K562 (cell line): ENCODE measurements at regions not wholly inside any gene's neighbourhood (a gene's known extent, or its start where the extent isn't known, plus 50 kb on each side); places are given as distances from the start of the nearest gene placed in this dataset.

Experiments used
- ATAC-seq: fragments of 200-7000 bp; cut with Tn5 transposase; 3 replicates; pipeline ENCODE4 v1.9.1; 2020; ENCODE audit warnings: moderate library complexity
- BruUV-seq: library from RNA; stranded (reverse); fragments of 400-500 nt; replicated peaks from 2 replicates; lab custom pipeline; 2021; lab: Mats Ljungman, UMichigan
- CTCF ChIA-PET: fragments of 300-600 bp; formaldehyde crosslinking; extraction: SDS; loops from one replicate; lab custom pipeline; 2021; ENCODE audit warnings: low intra/inter-chr PET ratio; lab: Yijun Ruan, JAX
- POLR2A ChIA-PET: fragments of 300-600, 350-650 bp; sonication (Branson Sonifier 250); formaldehyde crosslinking; extraction: SDS; loops from one replicate; lab custom pipeline; 2021; ENCODE audit warnings: antibody characterized with exemption, inconsistent platforms; lab: Yijun Ruan, JAX
- DNase-seq, 4 experiments: peaks; one replicate each; pipeline versions ENCODE4 v3.0.0 to v3.0.0-alpha.2; 2011 to 2018; ENCODE audit warnings: low spot score in 3 of 4, mixed read lengths in 3 of 4; ENCODE audit errors: extremely low read depth in 1 of 4
- FAIRE-seq: peaks from 2 replicates; lab custom pipeline; 2011; peaks lifted over from hg19 to GRCh38; lab: Jason Lieb, UNC
- H2AFZ ChIP-seq: 2 replicates; pipeline ENCODE4 v1.6.0; 2011; ENCODE audit warnings: low read depth, low read length, control low read depth, inconsistent platforms
- H3K27ac ChIP-seq: fragments of 200-600 bp; 3 replicates; pipeline ENCODE4 v1.8.0; 2011; ENCODE audit warnings: low read depth, mild to moderate bottlenecking, control low read depth, inconsistent platforms, low read length, moderate library complexity, mixed read lengths; ENCODE audit errors: extremely low read depth
- H3K27me3 ChIP-seq, 2 experiments: fragments of 300-600 bp in 1 of 2; 2 replicates in 1 of 2; 3 replicates in 1 of 2; pipeline versions ENCODE4 v1.6.0 to v1.8.0; 2011; ENCODE audit warnings: inconsistent platforms in 2 of 2, low read length in 2 of 2, mild to moderate bottlenecking in 1 of 2, mixed read lengths in 1 of 2, moderate library complexity in 1 of 2; ENCODE audit not compliant: control insufficient read depth in 2 of 2, insufficient read depth in 2 of 2
- H3K36me3 ChIP-seq: fragments of 300-600 bp; 3 replicates; pipeline ENCODE4 v1.8.0; 2011; ENCODE audit warnings: mild to moderate bottlenecking, low read length, inconsistent platforms; ENCODE audit not compliant: control insufficient read depth, insufficient read depth
- H3K4me1 ChIP-seq, 2 experiments: fragments of 200-600 bp in 1 of 2; replicated peaks in 1 of 2; 2 replicates in 1 of 2; 3 replicates in 1 of 2; pipeline versions ENCODE4 v1.5.1 to v1.8.0; 2011; ENCODE audit warnings: inconsistent platforms in 2 of 2, low read length in 2 of 2, mild to moderate bottlenecking in 1 of 2, mixed read lengths in 1 of 2, moderate library complexity in 1 of 2; ENCODE audit not compliant: control insufficient read depth in 2 of 2, insufficient read depth in 2 of 2
- H3K4me2 ChIP-seq: 2 replicates; pipeline ENCODE4 v1.6.1; 2011; ENCODE audit warnings: low read length, control low read depth, inconsistent platforms, mixed read lengths; ENCODE audit not compliant: insufficient read depth
- H3K4me3 ChIP-seq: fragments of 200-600 bp; sonication (generic), shearing (Covaris generic); 2 replicates; pipeline ENCODE4 v1.5.1; 2016; ENCODE audit warnings: control low read depth, inconsistent platforms
- H3K79me2 ChIP-seq: fragments of 200-600 bp; 3 replicates; pipeline ENCODE4 v1.8.0; 2011; ENCODE audit warnings: low read length, inconsistent platforms; ENCODE audit not compliant: control insufficient read depth, insufficient read depth
- H3K9ac ChIP-seq, 2 experiments: 2 replicates each; pipeline versions ENCODE4 v1.6.0 to v1.6.1; 2011; ENCODE audit warnings: low read depth in 2 of 2, low read length in 2 of 2, control low read depth in 1 of 2, inconsistent platforms in 1 of 2, mild to moderate bottlenecking in 1 of 2, mixed read lengths in 1 of 2; ENCODE audit not compliant: insufficient read depth in 1 of 2
- H3K9me1 ChIP-seq: one replicate; pipeline ENCODE4 v1.6.0; 2011; ENCODE audit warnings: inconsistent platforms, mild to moderate bottlenecking, low read length, moderate library complexity; ENCODE audit not compliant: control insufficient read depth, insufficient read depth
- H3K9me3 ChIP-seq: replicated peaks from 2 replicates; pipeline ENCODE4 v1.5.1; 2011; ENCODE audit warnings: low read depth, low read length, inconsistent platforms; ENCODE audit not compliant: control insufficient read depth, insufficient read depth
- H4K20me1 ChIP-seq: replicated peaks from 2 replicates; pipeline ENCODE4 v1.6.1; 2011; ENCODE audit warnings: low read length, inconsistent platforms, mixed read lengths; ENCODE audit not compliant: control insufficient read depth, insufficient read depth
- ARID3B ChIP-seq: fragments of 250-450 bp; sonication (Bioruptor Pico); IDR thresholded peaks from 2 replicates; pipeline ENCODE4 v1.4.0; 2020; ENCODE audit warnings: borderline replicate concordance
- CBX3 ChIP-seq, 2 experiments: IDR thresholded peaks; 1 replicate in 1 of 2; 2 replicates in 1 of 2; pipeline ENCODE4 v1.6.1; 2012; ENCODE audit warnings: inconsistent platforms in 2 of 2, low read length in 2 of 2, borderline replicate concordance in 1 of 2, control low read depth in 1 of 2
- CHCHD3 ChIP-seq: fragments of 250-450 bp; sonication (Bioruptor Pico); IDR thresholded peaks from 2 replicates; pipeline ENCODE4 v2.1.2; 2022; ENCODE audit warnings: mild to moderate bottlenecking
- FOXJ3 ChIP-seq: sonication (generic); formaldehyde crosslinking; IDR thresholded peaks from 2 replicates; pipeline ENCODE4 v1.4.0; 2020; ENCODE audit warnings: mild to moderate bottlenecking, missing genetic modification reagents
- GATA2 ChIP-seq: sonication (generic); formaldehyde crosslinking; IDR thresholded peaks from 2 replicates; pipeline ENCODE4 v1.4.0; 2020; ENCODE audit warnings: mild to moderate bottlenecking, missing genetic modification reagents
- HDAC6 ChIP-seq: IDR thresholded peaks from 2 replicates; pipeline ENCODE4 v1.6.1; 2012; ENCODE audit warnings: low read depth, mild to moderate bottlenecking, control low read depth, inconsistent platforms, low read length, moderate library complexity
- LEF1 ChIP-seq: fragments of 450-650 bp; IDR thresholded peaks from 2 replicates; pipeline ENCODE4 v1.6.1; 2016; ENCODE audit warnings: mild to moderate bottlenecking
- MTF1 ChIP-seq: fragments of 250-450 bp; sonication (Bioruptor Pico); IDR thresholded peaks from 2 replicates; pipeline ENCODE4 v1.9.0; 2021; ENCODE audit warnings: moderate library complexity, mild to moderate bottlenecking, inconsistent platforms, borderline replicate concordance
- NCOA6 ChIP-seq: fragments of 450-650 bp; IDR thresholded peaks from 2 replicates; pipeline ENCODE4 v1.6.1; 2017; ENCODE audit warnings: mild to moderate bottlenecking
- NFXL1 ChIP-seq: fragments of 450-650 bp; formaldehyde crosslinking; IDR thresholded peaks from 2 replicates; pipeline ENCODE4 v1.4.0; 2021; ENCODE audit warnings: mild to moderate bottlenecking
- POLR2AphosphoS2 ChIP-seq: IDR thresholded peaks from 2 replicates; pipeline ENCODE4 v1.6.1; 2012; ENCODE audit warnings: low read length, improper control_type of control experiment
- POLR3A ChIP-seq: IDR thresholded peaks from 2 replicates; pipeline ENCODE4 v1.6.1; 2011; ENCODE audit warnings: borderline replicate concordance, mild to moderate bottlenecking, moderate library complexity; ENCODE audit not compliant: insufficient read length, insufficient read depth; ENCODE audit errors: extremely low read depth
- SIN3B ChIP-seq: fragments of 450-650 bp; IDR thresholded peaks from 2 replicates; pipeline ENCODE4 v1.6.1; 2017; ENCODE audit warnings: low read depth, mild to moderate bottlenecking, moderate library complexity
- SRSF1 ChIP-seq: fragments of 200-400 bp; formaldehyde crosslinking; IDR thresholded peaks from 2 replicates; pipeline ENCODE4 v1.6.1; 2017; ENCODE audit warnings: mild to moderate bottlenecking, low read depth, low read length, moderate library complexity
- TBL1XR1 ChIP-seq, 2 experiments: IDR thresholded peaks; 2 replicates each; pipeline ENCODE4 v1.6.1; 2012; ENCODE audit warnings: improper control_type of control experiment in 2 of 2, low read length in 2 of 2, mild to moderate bottlenecking in 1 of 2
- TCF7 ChIP-seq: sonication (generic); IDR thresholded peaks from 2 replicates; pipeline ENCODE4 v1.6.1; 2016; ENCODE audit warnings: antibody characterized with exemption, borderline replicate concordance
- TCFL5 ChIP-seq: fragments of 250-450 bp; sonication (Bioruptor Pico); conservative IDR thresholded peaks from 2 replicates; pipeline ENCODE4 v1.6.1; 2021; ENCODE audit warnings: mild to moderate bottlenecking, moderate library complexity, matching md5 sums
- XRCC4 ChIP-seq: IDR thresholded peaks from one replicate; pipeline ENCODE4 v1.6.1; 2011; ENCODE audit not compliant: insufficient read depth, insufficient read length; ENCODE audit errors: extremely low read depth
- XRCC5 ChIP-seq: fragments of 200-400 bp; formaldehyde crosslinking; IDR thresholded peaks from 2 replicates; pipeline ENCODE4 v1.6.1; 2017; ENCODE audit warnings: low read depth, mild to moderate bottlenecking, low read length
- ZC3H11A ChIP-seq: IDR thresholded peaks from 2 replicates; pipeline ENCODE4 v1.6.1; 2012; ENCODE audit warnings: low read depth, low read length, improper control_type of control experiment
- ZNF12 ChIP-seq: sonication (generic); formaldehyde crosslinking; IDR thresholded peaks from 2 replicates; pipeline ENCODE4 v1.4.0; 2020; ENCODE audit warnings: mild to moderate bottlenecking, missing genetic modification reagents
- ZNF224 ChIP-seq: sonication (generic); formaldehyde crosslinking; IDR thresholded peaks from 2 replicates; pipeline ENCODE4 v1.8.0; 2022; ENCODE audit warnings: mild to moderate bottlenecking, missing genetic modification reagents
- ZNF766 ChIP-seq: fragments of 200-800 bp; sonication (Bioruptor generic); conservative IDR thresholded peaks from 2 replicates; pipeline ENCODE4 v1.6.1; 2016; ENCODE audit warnings: missing genetic modification characterization, missing compliant biosample characterization
- ZNF79 ChIP-seq: fragments of 250-450 bp; sonication (Bioruptor Pico); IDR thresholded peaks from 2 replicates; pipeline ENCODE4 v1.4.0; 2020; ENCODE audit warnings: low read depth, mild to moderate bottlenecking, moderate library complexity
- WGBS: fragments of 100-300 bp; shearing (Covaris generic); methylation state at CpG from one replicate; pipeline ENCODE4 v1.1.6; 2016; ENCODE audit warnings: low coverage, mixed read lengths; ENCODE audit not compliant: insufficient coverage; ENCODE audit errors: missing lambda C conversion rate; 5-methylcytosine and 5-hydroxymethylcytosine counted together
- in situ Hi-C: fragments of 300-500 bp; cut with MboI; formaldehyde crosslinking; loops from 4 replicates; pipeline ENCODE4 v1.15.0; 2018; ENCODE audit warnings: inconsistent platforms, mixed read lengths
- intact Hi-C: fragments of 100-400 bp; cut with micrococcal nuclease; formaldehyde crosslinking; loops from 2 replicates; pipeline ENCODE4 v1.14.2; 2022

- TF ChIP-seq ARID3B (CRISPR knock-in tag) (no peak), CBX3 (IDR thresholded peaks at IDR 0.05; ENCODE audit: borderline replicate concordance in 1 of 2, low read length in 2 of 2) (no peak), XRCC4 (no peak), TCF7 (no peak), CHCHD3 (CRISPR knock-in tag) (no peak), ZNF766 (no peak), MTF1 (CRISPR knock-in tag) (no peak), XRCC5 (no peak)
- TF ChIP-seq, all 486 proteins: peak for 0
Measured at GRCh38 chr14:65303190-65303898, 109.2 kb upstream of the FUT8 start (continued).

GRCh38 chr14:65303899-65304222 is 108.7 kb upstream of the FUT8 start:
- Histone ChIP-seq H2AFZ (no peak overlapping the region), H3K4me2 (no peak overlapping the region), H3K79me2 (no peaks in the 10 kb centered on the region), H3K4me1 (peaks cover 3 to 13% of the 10 kb centered on the region in 2 experiments; a peak in 3 of 5 replicates), H3K9me1 (no peaks in the 10 kb centered on the region), H3K36me3 (no peaks in the 10 kb centered on the region), H4K20me1 (no peaks in the 10 kb centered on the region), H3K27ac (no peak overlapping the region), H3K4me3 (no peak overlapping the region), H3K9ac (no peak overlapping the region), H3K27me3 (no peaks in the 10 kb centered on the region), H3K9me3 (no peaks in the 10 kb centered on the region)
- no peak for DNase-seq
- WGBS: 29% methylated on average over 6 of the region's 6 CpGs
- ChIA-PET POLR2A (interaction anchor here (1.3 kb wide), 1 partner anchor 10 kb away, joined by 4 read pairs; no protein-coding TSS in a partner anchor), CTCF (no interaction called here)
- FAIRE-seq: no peak
- in situ Hi-C loops (no loop called here), intact Hi-C loops (no loop called here)
- no peak for TF ChIP-seq ZNF224 (CRISPR knock-in tag)
- no peak for TF ChIP-seq POLR2AphosphoS2
- no peak for TF ChIP-seq SRSF1
- TF ChIP-seq POLR3A: no peak
- no peak for TF ChIP-seq TBL1XR1 (IDR thresholded peaks at IDR 0.05; ENCODE audit: low read length in 2 of 2)
- no peak for TF ChIP-seq LEF1
- no peak for TF ChIP-seq NFXL1 (CRISPR knock-in tag)
- no peak for TF ChIP-seq ZNF12 (CRISPR knock-in tag)
- no peak for TF ChIP-seq SIN3B
- no peak for TF ChIP-seq TCFL5 (CRISPR knock-in tag)
- no peak for TF ChIP-seq ZNF79 (CRISPR knock-in tag)
- no peak for TF ChIP-seq ZC3H11A
- no peak for TF ChIP-seq HDAC6
- TF ChIP-seq FOXJ3 (CRISPR knock-in tag): no peak
- no peak for TF ChIP-seq GATA2 (CRISPR knock-in tag)
- TF ChIP-seq NCOA6: no peak
- no TSS peak for BruUV-seq
- ATAC-seq: no peak
